PC-3 (cell line): ENCODE measurements at regions not wholly inside any gene's neighbourhood (a gene's known extent, or its start where the extent isn't known, plus 50 kb on each side); places are given as distances from the start of the nearest gene placed in this dataset.

Experiments
- CTCF ChIP-seq: fragments of 300-600 bp; sonication (generic); conservative IDR thresholded peaks from 2 replicates; pipeline ENCODE4 v1.5.1; 2017; ENCODE audit warnings: antibody characterized with exemption, low read depth, mild to moderate bottlenecking, low read length
- EZH2 ChIP-seq: fragments of 300-600 bp; sonication (generic); IDR thresholded peaks from one replicate; pipeline ENCODE4 v1.6.1; 2017; ENCODE audit warnings: antibody characterized with exemption, mild to moderate bottlenecking, low read length; ENCODE audit not compliant: unreplicated experiment
- EZH2phosphoT487 ChIP-seq: fragments of 300-600 bp; sonication (generic); IDR thresholded peaks from 2 replicates; pipeline ENCODE4 v1.6.1; 2018; ENCODE audit warnings: mild to moderate bottlenecking, antibody characterized with exemption, low read length, borderline replicate concordance

- no peak for TF ChIP-seq CTCF
- no peak for TF ChIP-seq EZH2
- no peak for TF ChIP-seq EZH2phosphoT487
Measured at GRCh38 chr6:166689687-166690086, 62.6 kb upstream of the RPS6KA2 start.
